Neural progenitor cell (in vitro differentiated cells): ENCODE measurements at regions not wholly inside any gene's neighbourhood (a gene's known extent, or its start where the extent isn't known, plus 50 kb on each side); places are given as distances from the start of the nearest gene placed in this dataset.

Experiments
- CTCF ChIP-seq: fragments of 200-600 bp; sonication (generic); IDR thresholded peaks from 2 replicates; pipeline ENCODE4 v1.5.1; 2017; ENCODE audit warnings: antibody characterized with exemption, mild to moderate bottlenecking
- EZH2 ChIP-seq: fragments of 200-600 bp; sonication (generic); IDR thresholded peaks from 2 replicates; pipeline ENCODE4 v1.6.1; 2017; ENCODE audit warnings: antibody characterized with exemption, mild to moderate bottlenecking, moderate library complexity
- EZH2phosphoT487 ChIP-seq: fragments of 200-600 bp; sonication (generic); IDR thresholded peaks from 2 replicates; pipeline ENCODE4 v1.6.1; 2017; ENCODE audit warnings: antibody characterized with exemption

DNA sequence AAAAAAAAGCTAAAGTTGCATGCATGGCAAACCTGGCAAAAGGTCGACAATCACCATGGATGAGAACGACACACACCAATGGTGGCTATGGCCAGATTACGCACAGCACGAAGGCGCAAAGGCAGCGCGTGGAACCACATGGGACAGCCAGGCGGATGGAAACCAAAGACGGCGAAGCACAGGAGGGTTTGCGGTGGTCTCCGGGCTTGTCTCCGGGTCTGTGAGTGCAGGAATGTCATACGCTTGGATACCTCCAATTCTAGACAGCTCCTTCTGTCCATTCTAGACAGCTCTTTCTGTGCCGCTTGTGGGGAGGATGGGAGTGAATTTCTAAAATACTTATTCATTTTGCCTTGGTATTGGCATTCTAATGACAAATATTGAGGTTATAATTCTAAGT is 685.4 kb downstream of the BRD1 start:
- TF ChIP-seq EZH2 (no peak), CTCF (no peak), EZH2phosphoT487 (no peak)
